Natural killer cell (primary cell): ENCODE measurements at regions not wholly inside any gene's neighbourhood (a gene's known extent, or its start where the extent isn't known, plus 50 kb on each side); places are given as distances from the start of the nearest gene placed in this dataset.

Source experiments
- ATAC-seq, 3 donors: fragments of 150-1000 bp in 2 of 3; fragments of 200-7000 bp in 1 of 3; cut with Tn5 transposase; 1 replicate in 1 of 3; 2 replicates in 2 of 3; pipeline ENCODE4 v1.10.0; 2021; ENCODE audit warnings: mild to moderate bottlenecking in 2 of 3, moderate library complexity in 2 of 3
- DNase-seq, 2 donors: peaks; one replicate each; pipeline versions ENCODE4 v3.0.0 to v3.0.0-alpha.2; 2013 to 2021; ENCODE audit warnings: mixed read lengths in 1 of 2
- H3K27ac ChIP-seq: one replicate; pipeline ENCODE4 v1.5.1; 2013; ENCODE audit warnings: mild to moderate bottlenecking, low read length
- H3K27me3 ChIP-seq: one replicate; pipeline ENCODE4 v1.6.1; 2013; ENCODE audit warnings: low read length; ENCODE audit not compliant: control insufficient read depth, insufficient read depth
- H3K36me3 ChIP-seq: one replicate; pipeline ENCODE4 v1.6.1; 2013; ENCODE audit warnings: low read length; ENCODE audit not compliant: control insufficient read depth, insufficient read depth
- H3K4me1 ChIP-seq: one replicate; pipeline ENCODE4 v1.6.1; 2013; ENCODE audit warnings: low read length; ENCODE audit not compliant: control insufficient read depth, insufficient read depth
- H3K4me3 ChIP-seq: one replicate; pipeline ENCODE4 v1.5.1; 2013; ENCODE audit warnings: low read length
- H3K9me3 ChIP-seq: one replicate; pipeline ENCODE4 v1.6.1; 2013; ENCODE audit warnings: low read length; ENCODE audit not compliant: control insufficient read depth, insufficient read depth
- H3K27ac Mint-ChIP-seq, 2 donors: one replicate each; pipeline ENCODE4 v1.8.0; 2022; ENCODE audit warnings: mild to moderate bottlenecking in 2 of 2, mixed read lengths in 2 of 2, moderate library complexity in 1 of 2
- H3K27me3 Mint-ChIP-seq, 2 donors: one replicate each; pipeline ENCODE4 v1.8.0; 2022; ENCODE audit warnings: low read depth in 2 of 2, mixed read lengths in 2 of 2
- H3K36me3 Mint-ChIP-seq: one replicate; pipeline ENCODE4 v1.8.0; 2022; ENCODE audit warnings: mixed read lengths
- H3K4me1 Mint-ChIP-seq, 2 donors: one replicate each; pipeline ENCODE4 v1.8.0; 2022; ENCODE audit warnings: mixed read lengths in 2 of 2
- H3K4me3 Mint-ChIP-seq: one replicate; pipeline ENCODE4 v1.8.0; 2022; ENCODE audit warnings: mild to moderate bottlenecking, moderate library complexity, mixed read lengths
- H3K9me3 Mint-ChIP-seq, 2 donors: one replicate each; pipeline ENCODE4 v1.8.0; 2022; ENCODE audit warnings: mixed read lengths in 2 of 2
- CTCF ChIP-seq: fragments of 200-600 bp; IDR thresholded peaks from one replicate; pipeline ENCODE4 v1.8.0; 2022; ENCODE audit warnings: antibody characterized with exemption
- WGBS: methylation state at CpG from one replicate; pipeline ENCODE4 v1.1.7; 2013; ENCODE audit warnings: missing lambda C conversion rate; ENCODE audit not compliant: insufficient coverage; 5-methylcytosine and 5-hydroxymethylcytosine counted together
- intact Hi-C: fragments of 100-400 bp; cut with micrococcal nuclease; formaldehyde crosslinking; loops from one replicate; pipeline ENCODE4 v1.14.2; 2022

DNA sequence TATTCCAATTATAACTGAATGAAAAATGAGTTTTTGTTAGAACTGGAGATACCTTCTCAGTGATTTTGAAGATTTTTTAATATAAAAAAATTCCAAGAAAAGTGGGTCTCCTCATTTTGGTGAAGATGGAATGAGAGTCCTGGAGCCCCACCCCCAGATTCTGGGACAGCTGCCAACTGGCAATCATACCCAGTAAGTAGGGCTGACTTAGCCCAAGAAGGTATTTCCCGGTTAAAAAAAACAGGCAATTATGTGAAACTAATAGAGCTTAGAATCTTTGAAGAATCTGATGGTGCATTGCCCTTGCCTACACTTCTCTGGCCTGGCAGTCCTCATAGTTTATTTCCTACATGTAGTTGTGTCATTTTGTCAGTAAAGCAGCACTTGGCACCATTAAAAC, 52.8 kb upstream of the VWDE start:
- intact Hi-C loops: no loop called here
- no peaks in the 10 kb centered on the region for H3K27me3 ChIP-seq
- H3K27ac ChIP-seq: no peak overlapping the region
- H3K4me1 ChIP-seq: no peaks in the 10 kb centered on the region
- H3K27ac Mint-ChIP-seq: no peak overlapping the region
- WGBS: 42% methylated on average over 1 of the region's 1 CpG
- H3K36me3 ChIP-seq: no peaks in the 10 kb centered on the region
- no peaks in the 10 kb centered on the region for H3K36me3 Mint-ChIP-seq
- H3K4me1 Mint-ChIP-seq: no peaks in the 10 kb centered on the region
- DNase-seq (no peak), ATAC-seq (no peak)
- H3K9me3 ChIP-seq: no peaks in the 10 kb centered on the region
- no peaks in the 10 kb centered on the region for H3K9me3 Mint-ChIP-seq
- no peak for TF ChIP-seq CTCF
- H3K4me3 Mint-ChIP-seq: no peak overlapping the region
- no peak overlapping the region for H3K4me3 ChIP-seq
- H3K27me3 Mint-ChIP-seq: peaks cover 0 to 2% of the 10 kb centered on the region in 2 donors

GRCh38 chr7:12458520-12459131, 55.0 kb upstream of the VWDE start:
- intact Hi-C loops: no loop called here
- Histone ChIP-seq H3K36me3 (no peaks in the 10 kb centered on the region), H3K4me1 (no peaks in the 10 kb centered on the region), H3K27ac (no peak overlapping the region), H3K27me3 (no peaks in the 10 kb centered on the region), H3K4me3 (no peak overlapping the region), H3K9me3 (no peaks in the 10 kb centered on the region)
- peak; percentile 30 for TF ChIP-seq CTCF
- ATAC-seq (peak in 1 of 3 donors; percentile 43), DNase-seq (peak in 1 of 2 donors; percentile 49)
- Mint-ChIP-seq H3K9me3 (peaks cover 0 to 2% of the 10 kb centered on the region in 2 donors), H3K4me1 (no peaks in the 10 kb centered on the region), H3K36me3 (no peaks in the 10 kb centered on the region), H3K27ac (no peak overlapping the region), H3K27me3 (peaks cover 0 to 2% of the 10 kb centered on the region in 2 donors), H3K4me3 (no peak overlapping the region)
- WGBS: no CpG with 5 or more reads among the region's 4 CpGs

GRCh38 chr7:12467837-12468236, 64.2 kb upstream of the VWDE start:
- Histone ChIP-seq H3K27me3 (no peaks in the 10 kb centered on the region), H3K4me3 (no peak overlapping the region), H3K9me3 (no peaks in the 10 kb centered on the region), H3K36me3 (no peaks in the 10 kb centered on the region), H3K4me1 (no peaks in the 10 kb centered on the region), H3K27ac (no peak overlapping the region)
- Mint-ChIP-seq H3K4me3 (no peak overlapping the region), H3K4me1 (no peaks in the 10 kb centered on the region), H3K36me3 (no peaks in the 10 kb centered on the region), H3K27ac (no peak overlapping the region), H3K9me3 (peaks cover 0 to 4% of the 10 kb centered on the region in 2 donors), H3K27me3 (no peaks in the 10 kb centered on the region)
- ATAC-seq (no peak), DNase-seq (no peak)
- WGBS: no CpG with 5 or more reads among the region's 1 CpG
- no peak for TF ChIP-seq CTCF
- intact Hi-C loops: no loop called here

GRCh38 chr7:12469568-12469967, 65.9 kb upstream of the VWDE start:
- Mint-ChIP-seq H3K9me3 (peaks cover 0 to 2% of the 10 kb centered on the region in 2 donors), H3K36me3 (no peaks in the 10 kb centered on the region), H3K27me3 (no peaks in the 10 kb centered on the region), H3K4me1 (no peaks in the 10 kb centered on the region), H3K4me3 (no peak overlapping the region), H3K27ac (no peak overlapping the region)
- DNase-seq: no peak
- Histone ChIP-seq H3K27ac (no peak overlapping the region), H3K27me3 (no peaks in the 10 kb centered on the region), H3K4me3 (no peak overlapping the region), H3K4me1 (no peaks in the 10 kb centered on the region), H3K36me3 (no peaks in the 10 kb centered on the region), H3K9me3 (no peaks in the 10 kb centered on the region)
- WGBS: 72% methylated on average over 5 of the region's 5 CpGs
- intact Hi-C loops: no loop called here
- TF ChIP-seq CTCF: no peak
- ATAC-seq: no peak
